GM23248 (cell line): ENCODE measurements at regions not wholly inside any gene's neighbourhood (a gene's known extent, or its start where the extent isn't known, plus 50 kb on each side); places are given as distances from the start of the nearest gene placed in this dataset.

ENCODE experiments used
- EZH2 ChIP-seq: fragments of 200-600 bp; sonication (generic); IDR thresholded peaks from 2 replicates; pipeline ENCODE4 v1.6.1; 2018; ENCODE audit warnings: antibody characterized with exemption, mild to moderate bottlenecking; ENCODE audit not compliant: insufficient read depth, poor library complexity, severe bottlenecking
- EZH2phosphoT487 ChIP-seq: fragments of 200-600 bp; sonication (generic); IDR thresholded peaks from 2 replicates; pipeline ENCODE4 v1.6.1; 2018; ENCODE audit warnings: antibody characterized with exemption, moderate library complexity, mild to moderate bottlenecking, low read depth; ENCODE audit not compliant: insufficient read depth

GRCh38 chr2:128584296-128584890 is 265.7 kb upstream of the HS6ST1 start:
- TF ChIP-seq EZH2: no peak
- TF ChIP-seq EZH2phosphoT487: peak; percentile 95
